HepG2 (cell line): ENCODE measurements at regions not wholly inside any gene's neighbourhood (a gene's known extent, or its start where the extent isn't known, plus 50 kb on each side); places are given as distances from the start of the nearest gene placed in this dataset.

Experiments
- ATAC-seq: fragments of 200-7000 bp; cut with Tn5 transposase; 3 replicates; pipeline ENCODE4 v1.9.1; 2020; ENCODE audit warnings: mild to moderate bottlenecking, moderate library complexity
- BruUV-seq: library from RNA; stranded (reverse); fragments of 400-500 nt; replicated peaks from 2 replicates; lab custom pipeline; 2021; lab: Mats Ljungman, UMichigan
- CTCF ChIA-PET: fragments of 300-600 bp; formaldehyde crosslinking; extraction: SDS; loops from one replicate; lab custom pipeline; 2021; ENCODE audit warnings: low total read pairs, inconsistent platforms, low intra/inter-chr PET ratio; lab: Yijun Ruan, JAX
- POLR2A ChIA-PET: fragments of 350-600 bp; sonication (Branson Sonifier 250); formaldehyde crosslinking; loops from one replicate; lab custom pipeline; 2020; ENCODE audit warnings: antibody characterized with exemption, inconsistent platforms; lab: Yijun Ruan, JAX
- DNase-seq: peaks from one replicate; pipeline ENCODE4 v3.0.0-alpha.2; 2015; ENCODE audit warnings: low spot score
- FAIRE-seq: peaks from 3 replicates; lab custom pipeline; 2011; peaks lifted over from hg19 to GRCh38; lab: Jason Lieb, UNC
- H2AFZ ChIP-seq: one replicate; pipeline ENCODE4 v1.6.1; 2011; ENCODE audit warnings: low read length, inconsistent platforms
- H3K27ac ChIP-seq: fragments of 300-600 bp; 3 replicates; pipeline ENCODE4 v1.8.0; 2011; ENCODE audit warnings: mixed run types, mild to moderate bottlenecking, mixed read lengths, low read length, inconsistent platforms; ENCODE audit not compliant: insufficient read depth; ENCODE audit errors: extremely low read length
- H3K27me3 ChIP-seq, 2 experiments: fragments of 200-600 bp in 1 of 2; 2 replicates in 1 of 2; 3 replicates in 1 of 2; pipeline versions ENCODE4 v1.6.0 to v1.8.0; 2011; ENCODE audit warnings: low read length in 2 of 2, mild to moderate bottlenecking in 2 of 2, moderate library complexity in 2 of 2, inconsistent platforms in 1 of 2; ENCODE audit not compliant: insufficient read depth in 2 of 2, control insufficient read depth in 1 of 2
- H3K36me3 ChIP-seq, 2 experiments: fragments of 200-600 bp in 1 of 2; replicated peaks in 1 of 2; 2 replicates in 1 of 2; 3 replicates in 1 of 2; pipeline versions ENCODE4 v1.5.1 to v1.8.0; 2011; ENCODE audit warnings: low read length in 2 of 2, inconsistent platforms in 1 of 2; ENCODE audit not compliant: insufficient read depth in 2 of 2, control insufficient read depth in 1 of 2
- H3K4me1 ChIP-seq: 2 replicates; pipeline ENCODE4 v1.5.1; 2012; ENCODE audit warnings: low read length, inconsistent platforms; ENCODE audit not compliant: insufficient read depth
- H3K4me2 ChIP-seq: 2 replicates; pipeline ENCODE4 v1.6.0; 2011; ENCODE audit warnings: low read depth, low read length, inconsistent platforms
- H3K4me3 ChIP-seq, 3 experiments: fragments of 200-600 bp in 1 of 3; sonication (generic), shearing (Covaris generic) in 1 of 3; replicated peaks in 1 of 3; 2 replicates each; pipeline ENCODE4 v1.5.1; 2011 to 2016; ENCODE audit warnings: low read length in 3 of 3, inconsistent platforms in 2 of 3, low read depth in 2 of 3, mild to moderate bottlenecking in 2 of 3, control low read depth in 1 of 3, mixed read lengths in 1 of 3; ENCODE audit not compliant: insufficient read depth in 1 of 3
- H3K79me2 ChIP-seq: one replicate; pipeline ENCODE4 v1.6.1; 2011; ENCODE audit warnings: low read length, inconsistent platforms; ENCODE audit not compliant: insufficient read depth
- H3K9ac ChIP-seq: 2 replicates; pipeline ENCODE4 v1.6.0; 2011; ENCODE audit warnings: mild to moderate bottlenecking, low read depth, low read length, inconsistent platforms; ENCODE audit not compliant: insufficient read depth
- H3K9me3 ChIP-seq: 2 replicates; pipeline ENCODE4 v1.5.1; 2012; ENCODE audit warnings: mild to moderate bottlenecking, low read length
- H4K20me1 ChIP-seq: 2 replicates; pipeline ENCODE4 v1.6.0; 2011; ENCODE audit warnings: inconsistent platforms, mild to moderate bottlenecking, low read length, moderate library complexity; ENCODE audit not compliant: insufficient read depth
- E2F5 ChIP-seq: sonication (generic); formaldehyde crosslinking; conservative IDR thresholded peaks from 2 replicates; pipeline ENCODE4 v1.4.0; 2020; ENCODE audit warnings: missing genetic modification reagents
- KDM5B ChIP-seq: sonication (generic); formaldehyde crosslinking; IDR thresholded peaks from 2 replicates; pipeline ENCODE4 v1.4.0; 2020; ENCODE audit warnings: missing genetic modification reagents, mild to moderate bottlenecking, borderline replicate concordance
- KDM6A ChIP-seq: IDR thresholded peaks from 2 replicates; pipeline ENCODE4 v1.6.1; 2016; ENCODE audit warnings: low read depth
- KLF6 ChIP-seq: IDR thresholded peaks from 2 replicates; pipeline ENCODE4 v1.8.0; 2016; ENCODE audit warnings: missing biosample characterization, missing genetic modification reagents
- LRRFIP1 ChIP-seq: sonication (generic); formaldehyde crosslinking; conservative IDR thresholded peaks from 2 replicates; pipeline ENCODE4 v1.4.0; 2020; ENCODE audit warnings: missing genetic modification reagents
- SALL1 ChIP-seq: sonication (generic); formaldehyde crosslinking; IDR thresholded peaks from 2 replicates; pipeline ENCODE4 v1.8.0; 2022; ENCODE audit warnings: mild to moderate bottlenecking, missing genetic modification reagents
- SOX6 ChIP-seq, 2 experiments: fragments of 450-650 bp in 1 of 2; sonication (generic) in 1 of 2; formaldehyde crosslinking in 1 of 2; IDR thresholded peaks; 2 replicates each; pipeline versions ENCODE4 v1.4.0 to v1.6.1; 2017 to 2020; ENCODE audit warnings: antibody characterized with exemption in 1 of 2, mild to moderate bottlenecking in 1 of 2, missing genetic modification reagents in 1 of 2
- WGBS: methylation state at CpG from one replicate; pipeline ENCODE4 v1.1.6; 2017; ENCODE audit warnings: low lambda C conversion rate; 5-methylcytosine and 5-hydroxymethylcytosine counted together
- in situ Hi-C: cut with HindIII; loops from 2 replicates; pipeline ENCODE4 v1.10.0; 2017; ENCODE audit warnings: low pct_unique_long_range_greater_than_20kb; ENCODE audit not compliant: extremely low pct_ligation_motif_present
- intact Hi-C: fragments of 100-400 bp; cut with micrococcal nuclease; formaldehyde crosslinking; loops from one replicate; pipeline ENCODE4 v1.10.0; 2022; ENCODE audit not compliant: unreplicated experiment
- TF ChIP-seq, protein P1 (sequence below): sonication (generic); formaldehyde crosslinking; IDR thresholded peaks from 2 replicates; pipeline ENCODE4 v1.5.0; 2020; ENCODE audit warnings: missing genetic modification reagents

GRCh38 chr19:20423381-20424197 is 142.0 kb downstream of the ZNF737 start:
- no peaks in the 10 kb centered on the region for H3K27me3 ChIP-seq
- ChIA-PET POLR2A (no interaction called here), CTCF (no interaction called here)
- FAIRE-seq = no peak
- H2AFZ ChIP-seq = no peak overlapping the region
- H3K9ac ChIP-seq = no peak overlapping the region
- no peak for ATAC-seq
- H3K79me2 ChIP-seq = no peaks in the 10 kb centered on the region
- no peaks in the 10 kb centered on the region for H4K20me1 ChIP-seq
- peaks cover 88% of the 10 kb centered on the region for H3K9me3 ChIP-seq
- WGBS = 64% methylated on average over 44 of the region's 44 CpGs
- TF ChIP-seq E2F5 (CRISPR knock-in tag) (no peak), KLF6 (CRISPR knock-in tag) (no peak), LRRFIP1 (no peak), KDM5B (no peak), SOX6 (IDR thresholded peaks at IDR 0.05) (no peak), SOX6 (CRISPR knock-in tag; IDR thresholded peaks at IDR 0.05) (no peak), SALL1 (CRISPR knock-in tag) (no peak), KDM6A (no peak)
- TF ChIP-seq, protein P1, sequence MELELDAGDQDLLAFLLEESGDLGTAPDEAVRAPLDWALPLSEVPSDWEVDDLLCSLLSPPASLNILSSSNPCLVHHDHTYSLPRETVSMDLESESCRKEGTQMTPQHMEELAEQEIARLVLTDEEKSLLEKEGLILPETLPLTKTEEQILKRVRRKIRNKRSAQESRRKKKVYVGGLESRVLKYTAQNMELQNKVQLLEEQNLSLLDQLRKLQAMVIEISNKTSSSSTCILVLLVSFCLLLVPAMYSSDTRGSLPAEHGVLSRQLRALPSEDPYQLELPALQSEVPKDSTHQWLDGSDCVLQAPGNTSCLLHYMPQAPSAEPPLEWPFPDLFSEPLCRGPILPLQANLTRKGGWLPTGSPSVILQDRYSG (CRISPR knock-in tag) = no peak
- BruUV-seq = no TSS peak
- no peak for DNase-seq
- no peaks in the 10 kb centered on the region for H3K4me1 ChIP-seq
- no peak overlapping the region for H3K4me2 ChIP-seq
- no peaks in the 10 kb centered on the region for H3K36me3 ChIP-seq
- no peak overlapping the region for H3K4me3 ChIP-seq
- no peak overlapping the region for H3K27ac ChIP-seq
- in situ Hi-C loops (no loop called here), intact Hi-C loops (no loop called here)
